ENCODE measurements at regions not wholly inside any gene's neighbourhood (a gene's known extent, or its start where the extent isn't known, plus 50 kb on each side); places are given as distances from the start of the nearest gene placed in this dataset.

GRCh38 chr12:3959799-3960560 is 86.8 kb upstream of the PARP11 start:
- TF ChIP-seq CTCF (IDR thresholded peaks at IDR 0.05) = no peak
- no peak for TF ChIP-seq EP300 (IDR thresholded peaks at IDR 0.05)
- no peak for TF ChIP-seq POLR2AphosphoS5 (IDR thresholded peaks at IDR 0.05)

Data from suprapubic skin (tissue), 4 donors.